SK-N-SH treated with all-trans-retinoic acid at 6 μM for 48 hours (cell line): ENCODE measurements at regions not wholly inside any gene's neighbourhood (a gene's known extent, or its start where the extent isn't known, plus 50 kb on each side); places are given as distances from the start of the nearest gene placed in this dataset.
"Not testable (repeated sequence)": the region's sequence is repeated elsewhere in the genome, so short reads cannot be mapped to it uniquely, and the experiment has no call there.

ENCODE experiments used
- ATAC-seq: fragments of 200-7000 bp; cut with Tn5 transposase; 3 replicates; pipeline ENCODE4 v1.9.1; 2020; ENCODE audit warnings: mild to moderate bottlenecking, moderate library complexity
- ARNTL ChIP-seq: fragments of 450-650 bp; formaldehyde crosslinking; IDR thresholded peaks from 2 replicates; pipeline ENCODE4 v1.5.0; 2020; ENCODE audit warnings: low read depth, mild to moderate bottlenecking, moderate library complexity, borderline replicate concordance
- BACH2 ChIP-seq: fragments of 250-450 bp; sonication (Bioruptor Pico); IDR thresholded peaks from 2 replicates; pipeline ENCODE4 v1.9.0; 2021; ENCODE audit warnings: mild to moderate bottlenecking, borderline replicate concordance
- CREB5 ChIP-seq: fragments of 250-450 bp; sonication (Bioruptor Pico); IDR thresholded peaks from 2 replicates; pipeline ENCODE4 v1.5.1; 2020; ENCODE audit warnings: low read depth, mild to moderate bottlenecking, moderate library complexity
- CSDC2 ChIP-seq: fragments of 250-450 bp; sonication (Bioruptor Pico); IDR thresholded peaks from 2 replicates; pipeline ENCODE4 v1.5.0; 2020; ENCODE audit warnings: mild to moderate bottlenecking, moderate library complexity
- CSRNP3 ChIP-seq: fragments of 250-450 bp; sonication (Bioruptor Pico); IDR thresholded peaks from 2 replicates; pipeline ENCODE4 v1.5.1; 2021; ENCODE audit warnings: mild to moderate bottlenecking, moderate library complexity
- ESRRG ChIP-seq: fragments of 250-450 bp; sonication (Bioruptor Pico); IDR thresholded peaks from 2 replicates; pipeline ENCODE4 v1.6.1; 2021; ENCODE audit warnings: mild to moderate bottlenecking
- GLIS3 ChIP-seq: fragments of 250-450 bp; sonication (Bioruptor Pico); IDR thresholded peaks from 2 replicates; pipeline ENCODE4 v1.5.0; 2020; ENCODE audit warnings: mild to moderate bottlenecking, moderate library complexity
- ISL1 ChIP-seq: fragments of 250-450 bp; sonication (Bioruptor Pico); IDR thresholded peaks from 2 replicates; pipeline ENCODE4 v2.1.2; 2022; ENCODE audit warnings: mild to moderate bottlenecking, moderate library complexity
- OSR1 ChIP-seq: fragments of 250-450 bp; sonication (Bioruptor Pico); IDR thresholded peaks from 2 replicates; pipeline ENCODE4 v1.8.0; 2022; ENCODE audit warnings: moderate library complexity, mild to moderate bottlenecking, inconsistent platforms
- POU6F1 ChIP-seq: fragments of 250-450 bp; sonication (Bioruptor Pico); IDR thresholded peaks from 2 replicates; pipeline ENCODE4 v1.8.0; 2021; ENCODE audit warnings: low read depth, mild to moderate bottlenecking, moderate library complexity, borderline replicate concordance
- SNAI2 ChIP-seq: fragments of 250-450 bp; sonication (Bioruptor Pico); IDR thresholded peaks from 2 replicates; pipeline ENCODE4 v1.5.0; 2020; ENCODE audit warnings: mild to moderate bottlenecking, moderate library complexity
- TCF4 ChIP-seq: fragments of 250-450 bp; sonication (Bioruptor Pico); IDR thresholded peaks from 2 replicates; pipeline ENCODE4 v1.8.0; 2021; ENCODE audit warnings: mild to moderate bottlenecking, moderate library complexity, borderline replicate concordance
- TOX ChIP-seq: fragments of 250-450 bp; sonication (Bioruptor Pico); IDR thresholded peaks from 2 replicates; pipeline ENCODE4 v1.8.0; 2021; ENCODE audit warnings: mild to moderate bottlenecking, moderate library complexity, borderline replicate concordance
- TSHZ2 ChIP-seq: fragments of 250-450 bp; sonication (Bioruptor Pico); IDR thresholded peaks from 2 replicates; pipeline ENCODE4 v1.5.0; 2020; ENCODE audit warnings: mild to moderate bottlenecking, moderate library complexity
- ZFP3 ChIP-seq: fragments of 250-450 bp; sonication (Bioruptor Pico); IDR thresholded peaks from 2 replicates; pipeline ENCODE4 v1.5.0; 2020; ENCODE audit warnings: mild to moderate bottlenecking, moderate library complexity
- ZFP30 ChIP-seq: fragments of 450-650 bp; formaldehyde crosslinking; IDR thresholded peaks from 2 replicates; pipeline ENCODE4 v1.5.0; 2022; ENCODE audit warnings: mild to moderate bottlenecking, moderate library complexity
- ZNF565 ChIP-seq: fragments of 450-650 bp; formaldehyde crosslinking; conservative IDR thresholded peaks from 2 replicates; pipeline ENCODE4 v1.5.0; 2020; ENCODE audit warnings: low read depth, mild to moderate bottlenecking, moderate library complexity
- ZNF70 ChIP-seq: fragments of 450-650 bp; formaldehyde crosslinking; IDR thresholded peaks from 2 replicates; pipeline ENCODE4 v1.5.0; 2020; ENCODE audit warnings: mild to moderate bottlenecking, moderate library complexity

GRCh38 chr6:148021699-148022098, 320.9 kb upstream of the SASH1 start:
- TF ChIP-seq GLIS3 (CRISPR knock-in tag): no peak
- TF ChIP-seq SNAI2 (CRISPR knock-in tag): no peak
- no peak for TF ChIP-seq TCF4 (CRISPR knock-in tag)
- TF ChIP-seq ESRRG (CRISPR knock-in tag): no peak
- TF ChIP-seq TOX (CRISPR knock-in tag): no peak
- TF ChIP-seq POU6F1: no peak
- no peak for TF ChIP-seq CREB5
- TF ChIP-seq ISL1: no peak
- no peak for TF ChIP-seq ZFP30 (CRISPR knock-in tag)
- TF ChIP-seq ZFP3 (CRISPR knock-in tag): no peak
- TF ChIP-seq ZNF70 (CRISPR knock-in tag): no peak
- ATAC-seq: no peak

GRCh38 chr6:148022279-148022678, 320.4 kb upstream of the SASH1 start:
- not testable (repeated sequence) for ATAC-seq

GRCh38 chr6:148027201-148027600, 315.4 kb upstream of the SASH1 start:
- no peak for ATAC-seq

GRCh38 chr6:148035806-148036390, 306.7 kb upstream of the SASH1 start:
- ATAC-seq: no peak

More at GRCh38 chr6:148027201-148027600, 315.4 kb upstream of the SASH1 start:
- TF ChIP-seq CSDC2 (CRISPR knock-in tag): no peak
- no peak for TF ChIP-seq ZNF565 (CRISPR knock-in tag)
- TF ChIP-seq BACH2: no peak
- TF ChIP-seq ZFP30 (CRISPR knock-in tag): no peak

More at GRCh38 chr6:148035806-148036390, 306.7 kb upstream of the SASH1 start:
- no peak for TF ChIP-seq OSR1 (CRISPR knock-in tag)
- TF ChIP-seq CREB5: no peak
- TF ChIP-seq TOX (CRISPR knock-in tag): no peak
- TF ChIP-seq CSRNP3: no peak
- no peak for TF ChIP-seq BACH2
- TF ChIP-seq ZNF565 (CRISPR knock-in tag): no peak
- TF ChIP-seq ZFP3 (CRISPR knock-in tag): no peak
- TF ChIP-seq TSHZ2 (CRISPR knock-in tag): no peak
- TF ChIP-seq SNAI2 (CRISPR knock-in tag): no peak
- no peak for TF ChIP-seq GLIS3 (CRISPR knock-in tag)
- no peak for TF ChIP-seq ARNTL (CRISPR knock-in tag)
- TF ChIP-seq CSDC2 (CRISPR knock-in tag): no peak
- TF ChIP-seq ESRRG (CRISPR knock-in tag): no peak
- no peak for TF ChIP-seq ZNF70 (CRISPR knock-in tag)
- TF ChIP-seq, all 23 proteins: peak for 0
